AG04449 (cell line): ENCODE measurements at regions not wholly inside any gene's neighbourhood (a gene's known extent, or its start where the extent isn't known, plus 50 kb on each side); places are given as distances from the start of the nearest gene placed in this dataset.

Experiments used
- CTCF ChIA-PET: fragments of 350-600 bp; formaldehyde crosslinking; extraction: SDS; loops from one replicate; lab custom pipeline; 2021; ENCODE audit warnings: antibody characterized with exemption; lab: Yijun Ruan, JAX
- POLR2A ChIA-PET: fragments of 400-600, 350-600 bp; formaldehyde crosslinking; extraction: SDS; loops from one replicate; lab custom pipeline; 2020; ENCODE audit warnings: antibody characterized with exemption, inconsistent platforms; lab: Yijun Ruan, JAX
- DNase-seq: peaks from one replicate; pipeline ENCODE4 v3.0.0-alpha.2; 2010; ENCODE audit warnings: low read depth, low spot score
- H3K4me3 ChIP-seq: 2 replicates; pipeline ENCODE4 v1.5.1; 2011; ENCODE audit warnings: low read depth, mild to moderate bottlenecking, control low read depth, low read length
- CTCF ChIP-seq: IDR thresholded peaks from one replicate; pipeline ENCODE4 v1.5.1; 2011; ENCODE audit warnings: mild to moderate bottlenecking, moderate library complexity, low read length, control low read depth, inconsistent platforms; ENCODE audit not compliant: insufficient read depth; ENCODE audit errors: missing control alignments

- DNase-seq, result no peak
- CTCF ChIA-PET, result no interaction called here
- POLR2A ChIA-PET, result no interaction called here
These were observed 296.8 kb downstream of the WDR72 start for GRCh38 chr15:53462651-53463050.

GRCh38 chr15:53461677-53462076, 297.8 kb downstream of the WDR72 start:
- H3K4me3 ChIP-seq, result no peak overlapping the region
- POLR2A ChIA-PET, result no interaction called here
- no peak for DNase-seq
- CTCF ChIA-PET, result no interaction called here
- no peak for TF ChIP-seq CTCF

More at GRCh38 chr15:53462651-53463050, 296.8 kb downstream of the WDR72 start:
- TF ChIP-seq CTCF, result no peak
- H3K4me3 ChIP-seq, result no peak overlapping the region

- CTCF ChIA-PET, result no interaction called here
- TF ChIP-seq CTCF, result no peak
- no peak for DNase-seq
- POLR2A ChIA-PET, result no interaction called here
- no peak overlapping the region for H3K4me3 ChIP-seq
These were observed 300.7 kb downstream of the WDR72 start for GRCh38 chr15:53458736-53459135.

GRCh38 chr15:53457479-53457878, 302.0 kb downstream of the WDR72 start:
- no peak for TF ChIP-seq CTCF
- no peak overlapping the region for H3K4me3 ChIP-seq
- no peak for DNase-seq
- ChIA-PET POLR2A (no interaction called here), CTCF (no interaction called here)

DNA sequence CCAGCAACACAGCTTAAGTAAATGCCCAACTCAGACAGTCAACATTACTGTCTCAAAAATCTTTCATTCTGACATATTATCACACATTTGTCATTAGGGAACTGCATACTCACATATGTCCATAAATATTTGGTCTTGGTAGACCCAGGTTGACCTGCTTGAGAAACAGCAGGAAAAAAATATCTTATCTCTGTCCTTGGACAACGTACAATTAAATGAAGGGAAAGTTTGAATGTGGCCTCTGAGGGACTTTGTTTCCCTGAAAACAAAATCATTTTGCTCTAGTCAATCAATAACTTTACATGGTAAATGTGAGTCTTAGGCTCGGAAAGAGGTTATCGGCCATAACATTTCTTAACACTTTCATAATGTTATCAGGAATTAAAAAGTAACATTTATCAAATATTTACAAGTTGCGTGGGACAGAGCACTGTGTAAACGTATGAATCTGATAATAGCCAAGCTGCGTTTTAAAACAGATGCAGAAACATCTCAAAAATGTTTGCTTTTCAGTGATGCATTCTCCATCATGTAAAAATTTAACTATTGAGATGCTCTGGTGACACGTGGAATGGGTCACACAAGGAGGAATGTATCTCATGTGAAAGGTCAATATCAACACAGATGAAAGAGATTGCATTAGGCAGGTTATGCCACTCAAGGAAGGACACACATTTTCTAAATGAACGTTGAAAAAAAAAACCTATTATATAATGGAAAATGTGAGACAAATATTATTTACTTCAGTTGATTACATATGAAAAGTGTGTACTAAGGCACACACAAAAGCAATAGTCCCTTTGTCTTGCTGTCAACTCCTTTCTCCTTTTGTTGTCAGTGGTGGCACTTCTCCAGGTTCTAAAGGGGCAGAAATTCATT, 304.4 kb downstream of the WDR72 start:
- no peak overlapping the region for H3K4me3 ChIP-seq
- TF ChIP-seq CTCF, result no peak
- CTCF ChIA-PET, result no interaction called here
- DNase-seq, result no peak
- POLR2A ChIA-PET, result no interaction called here

GRCh38 chr15:53454535-53454842, 305.0 kb downstream of the WDR72 start:
- CTCF ChIA-PET, result no interaction called here
- no peak for TF ChIP-seq CTCF
- POLR2A ChIA-PET, result no interaction called here
- no peak overlapping the region for H3K4me3 ChIP-seq
- no peak for DNase-seq
